Peyer's patch (tissue), 4 donors: ENCODE measurements at regions not wholly inside any gene's neighbourhood (a gene's known extent, or its start where the extent isn't known, plus 50 kb on each side); places are given as distances from the start of the nearest gene placed in this dataset.

Experiments
- CTCF ChIP-seq, 6 experiments: fragments of 450-650 bp in 4 of 6; fragments of 200-600 bp in 2 of 6; sonication (generic) in 1 of 6; IDR thresholded peaks; one replicate each; pipeline ENCODE4 v1.5.1; 2017 to 2019; ENCODE audit warnings: antibody characterized with exemption in 6 of 6, mild to moderate bottlenecking in 3 of 6, moderate library complexity in 1 of 6
- POLR2A ChIP-seq, 2 donors: fragments of 450-650 bp; IDR thresholded peaks; one replicate each; pipeline ENCODE4 v1.5.1; 2017; ENCODE audit warnings: antibody characterized with exemption in 2 of 2, mild to moderate bottlenecking in 2 of 2, moderate library complexity in 2 of 2

DNA sequence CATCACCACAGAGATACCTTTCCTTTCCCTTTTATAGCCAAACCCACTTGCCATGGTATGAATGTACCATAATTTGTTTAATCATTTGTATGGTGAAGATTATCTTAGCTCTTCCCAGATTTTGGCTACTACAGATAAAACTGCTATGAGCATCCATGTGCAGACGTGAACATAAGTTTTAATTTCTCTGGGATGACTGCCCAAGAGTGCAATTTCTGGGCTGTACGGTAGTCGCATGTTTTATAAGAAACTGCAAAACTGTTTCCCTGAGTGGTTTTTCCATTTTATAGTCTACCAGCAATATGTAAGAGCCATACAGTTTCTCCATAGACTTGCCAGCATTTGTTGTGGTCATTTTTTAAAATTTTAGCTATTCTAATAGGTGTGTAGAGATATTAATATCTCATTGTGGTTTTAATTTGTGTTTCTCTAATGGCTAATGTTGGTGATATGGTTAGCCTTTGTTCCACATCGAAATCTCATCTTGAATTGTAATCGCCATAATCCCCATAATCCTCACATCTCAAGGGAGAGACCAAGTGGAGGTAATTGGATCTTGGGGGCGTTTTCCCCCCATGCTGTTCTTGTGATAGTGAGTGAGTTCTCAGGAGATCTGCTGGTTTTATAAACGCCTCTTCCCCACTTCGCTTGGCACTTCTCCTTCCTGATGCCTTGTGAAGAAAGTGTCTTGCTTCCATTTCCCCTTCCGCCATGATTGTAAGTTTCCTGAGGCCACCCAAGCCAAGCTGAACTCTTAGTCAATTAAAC, 628.5 kb upstream of the KLHL29 start:
- TF ChIP-seq CTCF (IDR thresholded peaks at IDR 0.05) (no peak), POLR2A (IDR thresholded peaks at IDR 0.05) (no peak)
